Ovary (tissue), 3 donors: ENCODE measurements at regions not wholly inside any gene's neighbourhood (a gene's known extent, or its start where the extent isn't known, plus 50 kb on each side); places are given as distances from the start of the nearest gene placed in this dataset.

Experiments
- CTCF ChIP-seq, 3 donors: fragments of 450-650 bp in 2 of 3; fragments of 200-600 bp in 1 of 3; IDR thresholded peaks; one replicate each; pipeline versions ENCODE4 v1.5.1 to v1.8.0; 2016 to 2022; ENCODE audit warnings: antibody characterized with exemption in 3 of 3, mild to moderate bottlenecking in 1 of 3
- EP300 ChIP-seq: sonication (generic); formaldehyde crosslinking; IDR thresholded peaks from one replicate; pipeline ENCODE4 v1.6.1; 2017; ENCODE audit warnings: antibody characterized with exemption
- POLR2A ChIP-seq: fragments of 450-650 bp; IDR thresholded peaks from one replicate; pipeline ENCODE4 v1.6.1; 2017; ENCODE audit warnings: antibody characterized with exemption, mild to moderate bottlenecking, moderate library complexity
- donor health status: DM: no; HTN: no; CAD: no.

- no peak for TF ChIP-seq POLR2A
- no peak for TF ChIP-seq CTCF (IDR thresholded peaks at IDR 0.05)
- no peak for TF ChIP-seq EP300
These were observed 257.9 kb upstream of the MVB12B start for GRCh38 chr9:126068534-126069230.
